HCT116 (cell line): ENCODE measurements at regions not wholly inside any gene's neighbourhood (a gene's known extent, or its start where the extent isn't known, plus 50 kb on each side); places are given as distances from the start of the nearest gene placed in this dataset.

Source experiments
- CEBPB ChIP-seq: IDR thresholded peaks from 2 replicates; pipeline ENCODE4 v1.6.1; 2012; ENCODE audit warnings: low read depth
- CTCF ChIP-seq, 3 experiments: fragments of 200-600 bp in 1 of 3; sonication (generic) in 1 of 3; IDR thresholded peaks in 2 of 3; conservative IDR thresholded peaks in 1 of 3; 2 replicates each; pipeline ENCODE4 v1.5.1; 2012 to 2017; ENCODE audit warnings: low read depth in 2 of 3, low read length in 2 of 3, antibody characterized with exemption in 1 of 3, borderline replicate concordance in 1 of 3, control low read depth in 1 of 3, mild to moderate bottlenecking in 1 of 3, mixed read lengths in 1 of 3, mixed run types in 1 of 3, moderate library complexity in 1 of 3; ENCODE audit not compliant: insufficient read depth in 1 of 3
- MAX ChIP-seq: IDR thresholded peaks from 2 replicates; pipeline ENCODE4 v1.6.1; 2012
- POLR2A ChIP-seq: IDR thresholded peaks from 2 replicates; pipeline ENCODE4 v1.7.0; 2011; ENCODE audit warnings: borderline replicate concordance; ENCODE audit not compliant: insufficient read depth, insufficient read length; ENCODE audit errors: extremely low read depth
- POLR2AphosphoS5 ChIP-seq: IDR thresholded peaks from 2 replicates; pipeline ENCODE4 v1.6.1; 2011; ENCODE audit warnings: mild to moderate bottlenecking, low read depth, low read length, moderate library complexity
- RAD21 ChIP-seq: IDR thresholded peaks from 2 replicates; pipeline ENCODE4 v1.6.1; 2012; ENCODE audit warnings: low read depth, mild to moderate bottlenecking
- REST ChIP-seq: IDR thresholded peaks from 2 replicates; pipeline ENCODE4 v1.6.1; 2012; ENCODE audit warnings: low read depth
- ZFX ChIP-seq: fragments of 450-650 bp; IDR thresholded peaks from 2 replicates; pipeline ENCODE4 v1.6.1; 2017

- no peak for TF ChIP-seq MAX
- no peak for TF ChIP-seq POLR2AphosphoS5
- TF ChIP-seq CTCF (IDR thresholded peaks at IDR 0.05 in 2 of 3, conservative IDR thresholded peaks at IDR 0.05 in 1 of 3; ENCODE audit: borderline replicate concordance in 1 of 3, insufficient read depth in 1 of 3, low read depth in 2 of 3, low read length in 2 of 3) = no peak
- TF ChIP-seq RAD21 = no peak
- TF ChIP-seq ZFX = no peak
- TF ChIP-seq POLR2A = no peak
- TF ChIP-seq CEBPB = no peak
- no peak for TF ChIP-seq REST
Observed at GRCh38 chr20:50363479-50363878, 146.7 kb upstream of the PTPN1 start.
